H9 (cell line): ENCODE measurements at regions not wholly inside any gene's neighbourhood (a gene's known extent, or its start where the extent isn't known, plus 50 kb on each side); places are given as distances from the start of the nearest gene placed in this dataset.

Experiments used
- DNase-seq: peaks from one replicate; pipeline ENCODE4 v3.0.0-alpha.2; 2017
- H2AFZ ChIP-seq: one replicate; pipeline ENCODE4 v1.6.1; 2013; ENCODE audit warnings: mild to moderate bottlenecking, low read length, control low read depth, moderate library complexity
- H2AK5ac ChIP-seq: 2 replicates; pipeline ENCODE4 v1.6.1; 2013; ENCODE audit warnings: low read length, control low read depth, mixed read lengths; ENCODE audit not compliant: insufficient read length
- H2BK120ac ChIP-seq: one replicate; pipeline ENCODE4 v1.6.1; 2013; ENCODE audit warnings: low read depth, mild to moderate bottlenecking, low read length, control low read depth, inconsistent platforms; ENCODE audit not compliant: poor library complexity, severe bottlenecking
- H2BK12ac ChIP-seq: 2 replicates; pipeline ENCODE4 v1.6.1; 2013; ENCODE audit warnings: low read length, control low read depth, mixed read lengths, low read depth; ENCODE audit not compliant: insufficient read length
- H2BK15ac ChIP-seq: 2 replicates; pipeline ENCODE4 v1.6.1; 2013; ENCODE audit warnings: low read depth, low read length, control low read depth
- H2BK20ac ChIP-seq: one replicate; pipeline ENCODE4 v1.6.1; 2013; ENCODE audit warnings: low read depth, mild to moderate bottlenecking, low read length, control low read depth, inconsistent platforms; ENCODE audit not compliant: poor library complexity, severe bottlenecking
- H2BK5ac ChIP-seq: 2 replicates; pipeline ENCODE4 v1.6.1; 2013; ENCODE audit warnings: low read length, control low read depth, mixed read lengths; ENCODE audit not compliant: insufficient read length
- H3K14ac ChIP-seq: 2 replicates; pipeline ENCODE4 v1.6.1; 2013; ENCODE audit warnings: low read length, control low read depth; ENCODE audit not compliant: insufficient read depth
- H3K18ac ChIP-seq: 2 replicates; pipeline ENCODE4 v1.6.1; 2013; ENCODE audit warnings: low read depth, mild to moderate bottlenecking, mixed read lengths, low read length, control low read depth; ENCODE audit not compliant: insufficient read length
- H3K23ac ChIP-seq: 2 replicates; pipeline ENCODE4 v1.6.1; 2013; ENCODE audit warnings: low read length, control low read depth, mixed read lengths, low read depth; ENCODE audit not compliant: insufficient read length
- H3K23me2 ChIP-seq: 2 replicates; pipeline ENCODE4 v1.6.1; 2013; ENCODE audit warnings: low read depth, mild to moderate bottlenecking, mixed read lengths, low read length, control low read depth; ENCODE audit not compliant: insufficient read length, poor library complexity, severe bottlenecking
- H3K27ac ChIP-seq: 2 replicates; pipeline ENCODE4 v1.5.1; 2013; ENCODE audit warnings: low read length, control low read depth, mixed read lengths, low read depth; ENCODE audit not compliant: insufficient read length
- H3K27me3 ChIP-seq: 2 replicates; pipeline ENCODE4 v1.6.1; 2013; ENCODE audit warnings: low read length, control low read depth, inconsistent platforms; ENCODE audit not compliant: insufficient read depth
- H3K4ac ChIP-seq: 2 replicates; pipeline ENCODE4 v1.6.1; 2013; ENCODE audit warnings: low read depth, mild to moderate bottlenecking, control low read depth, inconsistent platforms, low read length, moderate library complexity
- H3K4me1 ChIP-seq: 2 replicates; pipeline ENCODE4 v1.6.1; 2013; ENCODE audit warnings: low read length, control low read depth, inconsistent platforms; ENCODE audit not compliant: insufficient read depth
- H3K4me2 ChIP-seq: 2 replicates; pipeline ENCODE4 v1.6.1; 2013; ENCODE audit warnings: low read length, control low read depth, mixed read lengths; ENCODE audit not compliant: insufficient read length, insufficient read depth
- H3K56ac ChIP-seq: 2 replicates; pipeline ENCODE4 v1.6.1; 2013; ENCODE audit warnings: low read depth, mild to moderate bottlenecking, mixed read lengths, low read length, control low read depth; ENCODE audit not compliant: insufficient read length
- H3K79me1 ChIP-seq: 2 replicates; pipeline ENCODE4 v1.6.1; 2013; ENCODE audit warnings: low read depth, mild to moderate bottlenecking, moderate library complexity, low read length, control low read depth, inconsistent platforms; ENCODE audit not compliant: insufficient read depth, poor library complexity, severe bottlenecking
- H3K79me2 ChIP-seq: 2 replicates; pipeline ENCODE4 v1.6.1; 2013; ENCODE audit warnings: low read length, control low read depth, inconsistent platforms; ENCODE audit not compliant: insufficient read depth
- H3K9ac ChIP-seq: 2 replicates; pipeline ENCODE4 v1.6.1; 2013; ENCODE audit warnings: low read length, control low read depth, mixed read lengths; ENCODE audit not compliant: insufficient read length; ENCODE audit errors: extremely low read depth
- H3K9me3 ChIP-seq: one replicate; pipeline ENCODE4 v1.6.1; 2013; ENCODE audit warnings: low read depth, low read length, inconsistent platforms; ENCODE audit not compliant: control insufficient read depth
- H3T11ph ChIP-seq: one replicate; pipeline ENCODE4 v1.6.1; 2013; ENCODE audit warnings: mild to moderate bottlenecking, low read length, control low read depth, inconsistent platforms
- H4K20me1 ChIP-seq: one replicate; pipeline ENCODE4 v1.6.1; 2013; ENCODE audit not compliant: control insufficient read depth, insufficient read length, insufficient read depth
- H4K5ac ChIP-seq: 2 replicates; pipeline ENCODE4 v1.6.1; 2013; ENCODE audit warnings: low read depth, mild to moderate bottlenecking, mixed read lengths, low read length, control low read depth; ENCODE audit not compliant: insufficient read length
- H4K8ac ChIP-seq: replicated peaks from 2 replicates; pipeline ENCODE4 v1.6.1; 2013; ENCODE audit warnings: low read length, control low read depth, mixed read lengths, low read depth; ENCODE audit not compliant: insufficient read length
- H4K91ac ChIP-seq: 2 replicates; pipeline ENCODE4 v1.6.1; 2013; ENCODE audit warnings: low read depth, mild to moderate bottlenecking, moderate library complexity, mixed read lengths, low read length, control low read depth; ENCODE audit not compliant: insufficient read length
- H3K27ac Mint-ChIP-seq, 3 experiments: 2 replicates in 2 of 3; 3 replicates in 1 of 3; pipeline ENCODE4 v1.8.0; 2020 to 2021; ENCODE audit warnings: mixed read lengths in 3 of 3, mild to moderate bottlenecking in 1 of 3, moderate library complexity in 1 of 3
- H3K27me3 Mint-ChIP-seq: 2 replicates; pipeline ENCODE4 v1.8.0; 2021; ENCODE audit warnings: low read depth, mild to moderate bottlenecking, moderate library complexity, mixed read lengths
- H3K36me3 Mint-ChIP-seq, 3 experiments: 2 replicates in 2 of 3; 3 replicates in 1 of 3; pipeline ENCODE4 v1.8.0; 2020 to 2021; ENCODE audit warnings: low read depth in 3 of 3, mixed read lengths in 3 of 3; ENCODE audit not compliant: insufficient read depth in 1 of 3
- H3K4me1 Mint-ChIP-seq, 2 experiments: 2 replicates each; pipeline ENCODE4 v1.8.0; 2020; ENCODE audit warnings: mixed read lengths in 2 of 2
- H3K4me3 Mint-ChIP-seq, 2 experiments: 2 replicates in 1 of 2; 3 replicates in 1 of 2; pipeline ENCODE4 v1.8.0; 2020 to 2021; ENCODE audit warnings: mild to moderate bottlenecking in 2 of 2, mixed read lengths in 2 of 2, moderate library complexity in 1 of 2
- H3K9me3 Mint-ChIP-seq, 2 experiments: 2 replicates in 1 of 2; 3 replicates in 1 of 2; pipeline ENCODE4 v1.8.0; 2020; ENCODE audit warnings: mild to moderate bottlenecking in 2 of 2, mixed read lengths in 2 of 2, moderate library complexity in 1 of 2
- WGBS: extraction: QIAGEN DNeasy Blood & Tissue Kit; methylation state at CpG from one replicate; pipeline ENCODE4 v1.1.7; 2013; ENCODE audit warnings: missing lambda C conversion rate, low lambda C conversion rate, mixed read lengths; ENCODE audit not compliant: insufficient read length; ENCODE audit errors: extremely low coverage; 5-methylcytosine and 5-hydroxymethylcytosine counted together
- TF ChIP-seq, protein P1 (sequence below): fragments of 200-600 bp; sonication (generic); conservative IDR thresholded peaks from 3 replicates; pipeline ENCODE4 v1.8.0; 2021; ENCODE audit warnings: antibody characterized with exemption, mild to moderate bottlenecking

DNA sequence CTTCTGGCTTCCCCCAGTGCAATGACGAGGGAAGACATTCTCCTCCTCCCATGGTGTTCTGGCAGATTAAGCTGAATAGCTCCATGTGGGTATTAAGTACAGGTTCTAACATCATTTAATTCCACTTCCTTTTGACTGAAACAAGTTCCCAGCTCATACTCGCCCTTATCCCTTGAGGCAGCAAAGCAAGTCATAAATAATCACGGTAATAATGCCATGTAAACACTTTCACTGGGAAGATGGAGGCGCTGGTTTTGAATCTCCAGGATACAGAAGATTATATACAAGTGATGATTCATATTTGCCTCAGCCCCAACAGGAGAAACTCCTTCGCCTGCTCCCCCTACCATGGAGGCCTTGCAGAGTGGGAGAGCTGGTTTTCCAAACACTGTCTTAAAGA lies 141.3 kb downstream of the PXDC1 start:
- no peak overlapping the region for H2BK15ac ChIP-seq
- no peak overlapping the region for H3K4me2 ChIP-seq
- H4K91ac ChIP-seq, result no peak overlapping the region
- H3K27ac ChIP-seq, result no peak overlapping the region
- no peak overlapping the region for H2AK5ac ChIP-seq
- no peaks in the 10 kb centered on the region for H3K36me3 Mint-ChIP-seq
- no peak for DNase-seq
- no peak overlapping the region for H4K8ac ChIP-seq
- TF ChIP-seq, protein P1, sequence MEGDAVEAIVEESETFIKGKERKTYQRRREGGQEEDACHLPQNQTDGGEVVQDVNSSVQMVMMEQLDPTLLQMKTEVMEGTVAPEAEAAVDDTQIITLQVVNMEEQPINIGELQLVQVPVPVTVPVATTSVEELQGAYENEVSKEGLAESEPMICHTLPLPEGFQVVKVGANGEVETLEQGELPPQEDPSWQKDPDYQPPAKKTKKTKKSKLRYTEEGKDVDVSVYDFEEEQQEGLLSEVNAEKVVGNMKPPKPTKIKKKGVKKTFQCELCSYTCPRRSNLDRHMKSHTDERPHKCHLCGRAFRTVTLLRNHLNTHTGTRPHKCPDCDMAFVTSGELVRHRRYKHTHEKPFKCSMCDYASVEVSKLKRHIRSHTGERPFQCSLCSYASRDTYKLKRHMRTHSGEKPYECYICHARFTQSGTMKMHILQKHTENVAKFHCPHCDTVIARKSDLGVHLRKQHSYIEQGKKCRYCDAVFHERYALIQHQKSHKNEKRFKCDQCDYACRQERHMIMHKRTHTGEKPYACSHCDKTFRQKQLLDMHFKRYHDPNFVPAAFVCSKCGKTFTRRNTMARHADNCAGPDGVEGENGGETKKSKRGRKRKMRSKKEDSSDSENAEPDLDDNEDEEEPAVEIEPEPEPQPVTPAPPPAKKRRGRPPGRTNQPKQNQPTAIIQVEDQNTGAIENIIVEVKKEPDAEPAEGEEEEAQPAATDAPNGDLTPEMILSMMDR, result no peak
- no peak overlapping the region for H2AFZ ChIP-seq
- no peak overlapping the region for H2BK120ac ChIP-seq
- H4K20me1 ChIP-seq, result no peaks in the 10 kb centered on the region
- no peaks in the 10 kb centered on the region for H3K23me2 ChIP-seq
- no peaks in the 10 kb centered on the region for H3K9me3 Mint-ChIP-seq
- H2BK12ac ChIP-seq, result no peak overlapping the region
- H2BK5ac ChIP-seq, result no peak overlapping the region
- H3K14ac ChIP-seq, result no peak overlapping the region
- no peak overlapping the region for H3T11ph ChIP-seq
- no peaks in the 10 kb centered on the region; the same call in none of the 2 replicates for H3K27me3 Mint-ChIP-seq
- H3K79me1 ChIP-seq, result no peaks in the 10 kb centered on the region
- no peak overlapping the region for H3K4me3 Mint-ChIP-seq
- no peak overlapping the region for H4K5ac ChIP-seq
- H3K27me3 ChIP-seq, result no peaks in the 10 kb centered on the region
- H3K9me3 ChIP-seq, result no peaks in the 10 kb centered on the region
- no peak overlapping the region for H3K23ac ChIP-seq
- no peaks in the 10 kb centered on the region for H3K79me2 ChIP-seq
- peaks cover 4% of the 10 kb centered on the region; the same call in 1 of the 2 replicates for H3K4me1 ChIP-seq
- no peak overlapping the region for H3K9ac ChIP-seq
- peaks cover 4 to 7% of the 10 kb centered on the region in 2 experiments; a peak in 3 of 4 replicates for H3K4me1 Mint-ChIP-seq
- no peak overlapping the region for H2BK20ac ChIP-seq
- H3K4ac ChIP-seq, result no peak overlapping the region
- no CpG with 5 or more reads among the region's 5 CpGs for WGBS
- H3K56ac ChIP-seq, result no peak overlapping the region
- H3K27ac Mint-ChIP-seq, result no peak overlapping the region
- H3K18ac ChIP-seq, result no peak overlapping the region
